ENCODE measurements at regions not wholly inside any gene's neighbourhood (a gene's known extent, or its start where the extent isn't known, plus 50 kb on each side); places are given as distances from the start of the nearest gene placed in this dataset.

DNA sequence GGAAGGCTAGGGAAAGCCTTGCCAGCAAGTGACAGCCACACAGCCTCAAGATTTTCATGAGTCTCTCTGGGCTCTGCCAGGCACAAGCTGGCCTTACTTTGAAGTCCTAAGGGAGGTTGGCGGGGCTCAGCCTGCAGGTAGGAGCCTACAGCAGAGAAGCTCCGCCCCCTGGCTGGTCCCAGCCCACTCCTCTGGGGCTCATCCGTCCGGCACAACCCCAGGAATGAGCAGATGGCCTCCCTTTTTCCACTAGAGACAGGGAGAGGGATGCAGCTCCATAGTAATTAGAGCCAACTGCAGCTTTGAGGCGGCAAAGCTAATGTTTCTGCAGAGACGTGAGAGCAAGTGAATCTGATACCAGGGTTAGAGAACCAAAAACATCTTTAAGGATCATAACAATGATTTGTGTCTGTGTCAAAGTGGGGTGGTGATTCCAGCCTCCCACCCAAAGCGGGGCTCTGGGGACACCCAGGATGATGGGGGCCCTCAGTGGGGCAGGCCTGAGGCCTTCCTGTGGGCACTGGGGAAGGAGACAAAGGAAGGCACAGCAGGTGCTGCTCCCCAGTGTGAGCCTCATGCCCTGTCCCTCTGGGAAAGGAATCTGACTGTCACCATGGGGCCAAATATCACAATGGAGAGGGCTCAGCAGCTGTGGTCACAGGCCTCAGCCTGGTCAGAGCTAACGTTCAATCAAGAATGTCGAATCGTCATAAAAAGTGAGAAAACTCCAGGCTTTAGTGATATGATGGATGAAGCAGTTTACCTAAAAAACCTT, 61.5 kb downstream of the RBFOX3 start:
- no peak for TF ChIP-seq POLR2A (IDR thresholded peaks at IDR 0.05)
- TF ChIP-seq, protein P1, sequence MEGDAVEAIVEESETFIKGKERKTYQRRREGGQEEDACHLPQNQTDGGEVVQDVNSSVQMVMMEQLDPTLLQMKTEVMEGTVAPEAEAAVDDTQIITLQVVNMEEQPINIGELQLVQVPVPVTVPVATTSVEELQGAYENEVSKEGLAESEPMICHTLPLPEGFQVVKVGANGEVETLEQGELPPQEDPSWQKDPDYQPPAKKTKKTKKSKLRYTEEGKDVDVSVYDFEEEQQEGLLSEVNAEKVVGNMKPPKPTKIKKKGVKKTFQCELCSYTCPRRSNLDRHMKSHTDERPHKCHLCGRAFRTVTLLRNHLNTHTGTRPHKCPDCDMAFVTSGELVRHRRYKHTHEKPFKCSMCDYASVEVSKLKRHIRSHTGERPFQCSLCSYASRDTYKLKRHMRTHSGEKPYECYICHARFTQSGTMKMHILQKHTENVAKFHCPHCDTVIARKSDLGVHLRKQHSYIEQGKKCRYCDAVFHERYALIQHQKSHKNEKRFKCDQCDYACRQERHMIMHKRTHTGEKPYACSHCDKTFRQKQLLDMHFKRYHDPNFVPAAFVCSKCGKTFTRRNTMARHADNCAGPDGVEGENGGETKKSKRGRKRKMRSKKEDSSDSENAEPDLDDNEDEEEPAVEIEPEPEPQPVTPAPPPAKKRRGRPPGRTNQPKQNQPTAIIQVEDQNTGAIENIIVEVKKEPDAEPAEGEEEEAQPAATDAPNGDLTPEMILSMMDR (IDR thresholded peaks at IDR 0.05) = no peak

Data from body of pancreas (tissue), 4 donors.